ENCODE measurements at regions not wholly inside any gene's neighbourhood (a gene's known extent, or its start where the extent isn't known, plus 50 kb on each side); places are given as distances from the start of the nearest gene placed in this dataset.

GRCh38 chr5:124054564-124054963 is 542.6 kb downstream of the CSNK1G3 start:
- H3K4me1 ChIP-seq (ENCODE audit: control insufficient read depth in 1 of 2, insufficient read depth in 2 of 2, low read length in 2 of 2), result peaks cover 16 to 19% of the 10 kb centered on the region in 2 donors
- Mint-ChIP-seq H3K4me3 (no peak overlapping the region), H3K27me3 (ENCODE audit: low read depth in 3 of 3) (peaks cover 0 to 3% (median 3%) of the 10 kb centered on the region in 3 donors), H3K36me3 (no peaks in the 10 kb centered on the region), H3K9me3 (peaks cover 0 to 5% (median 0%) of the 10 kb centered on the region in 7 donors), H3K4me1 (peaks cover 21% of the 10 kb centered on the region), H3K27ac (no peak overlapping the region)
- no peak for TF ChIP-seq CTCF (IDR thresholded peaks at IDR 0.05)
- H4K20me1 ChIP-seq (ENCODE audit: insufficient read depth, low read length), result no peaks in the 10 kb centered on the region
- H2AFZ ChIP-seq (ENCODE audit: insufficient read depth, low read depth, low read length, poor library complexity, severe bottlenecking), result no peak overlapping the region
- no peaks in the 10 kb centered on the region for H3K27me3 ChIP-seq (ENCODE audit: control insufficient read depth in 2 of 2, insufficient read depth in 2 of 2, low read length in 2 of 2)
- no peak overlapping the region for H3K9ac ChIP-seq (ENCODE audit: insufficient read depth, low read length, poor library complexity, severe bottlenecking)
- intact Hi-C loops (cut with micrococcal nuclease), result no loop called here
- H3K27ac ChIP-seq (ENCODE audit: low read depth in 1 of 2, low read length in 2 of 2), result no peak overlapping the region
- no peak for DNase-seq
- no peaks in the 10 kb centered on the region for H3K36me3 ChIP-seq (replicated peaks in 1 of 2; ENCODE audit: control insufficient read depth in 1 of 2, insufficient read depth in 2 of 2, low read length in 2 of 2)
- no peak overlapping the region for H3K4me2 ChIP-seq (replicated peaks; ENCODE audit: extremely low read depth, low read length, poor library complexity, severe bottlenecking)
- H3K79me2 ChIP-seq (ENCODE audit: insufficient read depth, low read length), result no peaks in the 10 kb centered on the region
- no peaks in the 10 kb centered on the region for H3K9me3 ChIP-seq (replicated peaks in 1 of 2; ENCODE audit: control insufficient read depth in 1 of 2, insufficient read depth in 1 of 2, low read length in 2 of 2)
- no peak overlapping the region for H3K4me3 ChIP-seq (replicated peaks in 1 of 3; ENCODE audit: low read depth in 2 of 3, low read length in 3 of 3)

DNA sequence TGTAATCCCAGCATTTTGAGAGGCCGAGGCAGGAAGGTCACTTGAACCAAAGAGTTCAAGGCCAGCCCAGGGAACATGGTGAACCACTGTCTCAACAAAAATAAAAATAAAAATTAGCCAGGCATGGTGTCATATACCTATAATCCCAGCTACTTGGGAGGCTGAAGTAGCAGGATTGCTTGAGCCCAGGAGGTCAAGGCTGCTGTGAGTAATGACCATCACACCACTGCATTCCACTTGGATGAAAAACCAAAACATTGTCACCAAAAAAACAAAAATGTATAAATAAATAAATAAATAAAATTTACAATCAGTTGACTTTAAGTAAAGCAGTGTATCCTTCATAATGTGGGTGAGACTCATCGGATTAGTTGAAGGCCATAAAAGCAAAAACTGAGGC is 541.4 kb downstream of the CSNK1G3 start:
- no peaks in the 10 kb centered on the region for H4K20me1 ChIP-seq (ENCODE audit: insufficient read depth, low read length)
- DNase-seq, result no peak
- H3K27me3 Mint-ChIP-seq (ENCODE audit: low read depth in 3 of 3), result peaks cover 0 to 3% (median 3%) of the 10 kb centered on the region in 3 donors
- H3K36me3 ChIP-seq (replicated peaks in 1 of 2; ENCODE audit: control insufficient read depth in 1 of 2, insufficient read depth in 2 of 2, low read length in 2 of 2), result no peaks in the 10 kb centered on the region
- TF ChIP-seq CTCF (IDR thresholded peaks at IDR 0.05), result no peak
- H3K4me1 ChIP-seq (ENCODE audit: control insufficient read depth in 1 of 2, insufficient read depth in 2 of 2, low read length in 2 of 2), result peaks cover 16 to 19% of the 10 kb centered on the region in 2 donors
- intact Hi-C loops (cut with micrococcal nuclease), result no loop called here
- H3K27ac ChIP-seq (ENCODE audit: low read depth in 1 of 2, low read length in 2 of 2), result no peak overlapping the region
- H3K27ac Mint-ChIP-seq, result no peak overlapping the region
- no peaks in the 10 kb centered on the region for H3K79me2 ChIP-seq (ENCODE audit: insufficient read depth, low read length)
- H2AFZ ChIP-seq (ENCODE audit: insufficient read depth, low read depth, low read length, poor library complexity, severe bottlenecking), result no peak overlapping the region
- H3K27me3 ChIP-seq (ENCODE audit: control insufficient read depth in 2 of 2, insufficient read depth in 2 of 2, low read length in 2 of 2), result no peaks in the 10 kb centered on the region
- H3K4me3 ChIP-seq (replicated peaks in 1 of 3; ENCODE audit: low read depth in 2 of 3, low read length in 3 of 3), result no peak overlapping the region
- no peak overlapping the region for H3K4me2 ChIP-seq (replicated peaks; ENCODE audit: extremely low read depth, low read length, poor library complexity, severe bottlenecking)
- H3K9ac ChIP-seq (ENCODE audit: insufficient read depth, low read length, poor library complexity, severe bottlenecking), result no peak overlapping the region
- no peak overlapping the region for H3K4me3 Mint-ChIP-seq
- H3K4me1 Mint-ChIP-seq, result peaks cover 20% of the 10 kb centered on the region
- H3K36me3 Mint-ChIP-seq, result no peaks in the 10 kb centered on the region
- peaks cover 0 to 5% (median 0%) of the 10 kb centered on the region in 7 donors for H3K9me3 Mint-ChIP-seq
- no CpG with 5 or more reads among the region's 2 CpGs for WGBS (ENCODE audit: insufficient coverage)
- H3K9me3 ChIP-seq (replicated peaks in 1 of 2; ENCODE audit: control insufficient read depth in 1 of 2, insufficient read depth in 1 of 2, low read length in 2 of 2), result no peaks in the 10 kb centered on the region

All from CD14-positive monocyte (primary cell).